ENCODE measurements at regions not wholly inside any gene's neighbourhood (a gene's known extent, or its start where the extent isn't known, plus 50 kb on each side); places are given as distances from the start of the nearest gene placed in this dataset.

GRCh38 chr10:130728531-130729215, 582.8 kb downstream of the TCERG1L start:
- no peak for DNase-seq

- DNase-seq = no peak
Measured at GRCh38 chr10:130729876-130730275, 581.6 kb downstream of the TCERG1L start.

DNA sequence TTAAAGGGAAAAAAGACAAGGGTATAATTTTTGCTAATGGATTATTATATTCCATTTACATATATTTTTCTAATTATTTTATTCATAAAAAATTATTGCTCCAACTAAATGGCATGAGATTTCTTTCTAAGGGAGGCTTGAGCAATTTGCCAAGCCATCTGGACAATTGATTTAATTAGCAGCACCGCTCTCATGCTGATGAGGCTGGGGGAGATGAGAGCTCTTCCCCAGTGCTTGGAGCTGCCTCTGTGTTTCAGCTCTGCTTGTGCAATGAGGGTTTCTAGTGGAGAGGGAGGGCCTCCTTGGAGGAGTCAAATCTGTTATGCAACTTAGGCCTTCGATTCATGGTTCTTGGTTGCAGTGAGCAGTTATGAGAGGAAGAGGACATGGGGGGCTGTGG, 574.3 kb downstream of the TCERG1L start:
- DNase-seq = no peak

GRCh38 chr10:130737621-130738020, 573.9 kb downstream of the TCERG1L start:
- no peak for DNase-seq

DNA sequence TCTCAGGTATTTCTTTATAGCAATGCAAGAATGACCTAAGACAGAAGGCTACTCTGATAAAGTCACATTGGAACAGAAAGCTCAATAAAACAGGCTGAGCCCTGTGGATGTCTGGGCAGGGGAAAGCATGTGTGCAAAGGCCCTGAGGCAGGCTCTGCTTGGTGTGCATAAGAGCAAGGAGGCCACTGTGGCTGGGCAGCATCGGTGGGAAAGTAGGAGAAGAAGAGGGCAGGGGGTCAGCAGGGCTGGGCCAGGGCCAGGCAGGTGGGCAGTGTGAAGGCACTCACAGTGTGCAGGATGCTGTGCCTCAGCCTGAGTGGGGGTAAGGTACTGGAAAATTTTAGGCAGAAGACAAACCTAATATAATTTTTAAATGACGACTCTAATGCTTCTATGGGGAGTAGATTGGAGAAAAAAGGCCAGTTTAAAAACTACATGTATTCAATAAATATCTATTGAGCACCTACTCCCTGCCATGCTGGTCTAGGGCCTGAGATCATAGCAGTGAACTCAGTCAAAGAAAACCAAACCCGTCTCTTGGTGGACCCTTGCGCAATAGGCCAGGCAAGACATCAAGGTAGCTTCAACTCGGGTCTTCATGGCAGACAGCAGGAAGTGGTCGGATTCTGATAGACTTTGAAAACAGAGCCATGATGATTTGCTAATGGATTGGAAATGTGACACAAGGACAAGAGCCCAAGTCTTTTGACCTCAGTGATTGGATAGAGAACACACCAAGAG, 572.3 kb downstream of the TCERG1L start:
- no peak for DNase-seq

DNA sequence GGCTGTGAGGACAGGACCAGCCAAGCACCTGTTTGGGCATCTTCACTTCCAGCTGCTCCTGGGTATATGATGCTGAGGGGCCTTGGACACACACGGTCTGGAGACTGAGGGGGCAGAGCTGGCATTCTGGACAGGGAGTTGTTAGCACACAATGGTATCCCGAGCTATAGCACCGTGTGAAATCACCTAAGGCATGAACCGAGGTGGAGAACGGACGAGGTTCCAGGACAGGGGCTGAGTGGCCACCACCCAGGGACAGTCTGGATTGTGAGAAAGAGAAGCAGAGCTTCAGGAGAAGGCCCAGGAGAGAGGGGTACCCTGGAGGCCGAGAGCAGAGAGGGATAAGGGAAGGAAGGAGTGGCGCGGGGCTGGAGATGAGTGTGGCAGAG, 571.8 kb downstream of the TCERG1L start:
- DNase-seq = no peak

DNA sequence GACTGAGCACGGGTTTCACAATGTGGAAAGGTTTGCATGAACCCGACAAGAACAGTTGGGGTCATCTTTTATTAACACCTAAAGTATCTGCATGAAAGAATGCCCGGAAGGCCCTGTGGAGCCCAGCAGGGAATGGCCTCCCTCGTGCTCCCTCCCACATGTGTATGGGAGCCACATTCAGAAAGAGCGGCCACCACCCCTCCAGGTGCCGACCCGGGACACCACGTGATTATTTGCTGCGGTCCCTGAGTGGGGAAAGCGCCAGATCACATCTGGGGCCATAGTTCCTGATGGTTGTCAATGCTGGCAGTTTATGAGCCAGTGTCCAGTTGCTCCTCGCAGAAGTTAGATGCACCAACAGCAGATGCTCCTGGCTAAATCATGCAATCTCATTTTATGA, 571.4 kb downstream of the TCERG1L start:
- DNase-seq = no peak

DNA sequence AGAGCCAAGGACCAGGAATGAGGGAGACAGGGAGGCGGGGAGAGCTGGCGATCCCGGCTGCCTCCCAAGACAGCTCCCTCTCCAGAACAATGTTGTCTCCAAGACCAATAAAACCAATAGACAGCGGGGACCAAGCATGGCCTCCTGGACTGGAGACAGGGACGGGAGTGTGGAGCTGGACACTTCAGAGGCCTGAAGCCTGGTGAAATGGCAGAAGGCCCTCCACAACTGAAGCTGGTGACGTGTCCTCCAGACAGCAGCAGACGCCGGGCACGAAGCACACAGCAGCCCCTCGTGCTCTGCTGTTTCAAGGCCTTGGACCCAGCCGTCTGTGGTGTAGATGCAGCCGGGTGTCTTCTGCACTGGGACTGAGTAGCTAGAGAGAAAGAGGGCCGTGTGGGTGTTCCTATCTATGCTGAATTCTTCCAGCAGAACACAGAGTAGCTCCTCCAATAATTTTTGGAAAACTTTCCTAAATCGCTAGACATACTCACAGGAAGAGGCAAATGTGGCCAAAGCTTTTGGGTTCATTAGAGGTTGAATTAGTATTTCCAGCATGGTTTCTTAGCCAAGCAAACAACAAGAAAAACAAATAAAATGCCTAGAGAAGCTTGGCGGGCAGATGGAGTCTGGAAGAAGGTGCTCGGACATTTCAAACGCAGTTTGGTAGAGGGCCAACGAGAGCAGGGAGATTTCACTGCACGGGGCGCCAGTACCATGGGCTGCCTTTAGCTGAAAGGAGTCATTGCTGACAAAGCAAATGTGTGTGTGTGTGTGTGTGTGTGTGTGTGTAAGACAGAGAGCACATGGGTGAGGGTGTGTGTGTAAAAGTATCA, 570.4 kb downstream of the TCERG1L start:
- no peak for DNase-seq

GRCh38 chr10:130741901-130742855, 569.3 kb downstream of the TCERG1L start:
- DNase-seq = no peak

- no peak for DNase-seq
Measured at GRCh38 chr10:130742941-130743675, 568.4 kb downstream of the TCERG1L start.

- no peak for DNase-seq
Measured at GRCh38 chr10:130743751-130744271, 567.7 kb downstream of the TCERG1L start.

- no peak for DNase-seq
Measured at GRCh38 chr10:130744631-130745030, 566.9 kb downstream of the TCERG1L start.

GRCh38 chr10:130745251-130745650, 566.3 kb downstream of the TCERG1L start:
- DNase-seq = no peak

DNA sequence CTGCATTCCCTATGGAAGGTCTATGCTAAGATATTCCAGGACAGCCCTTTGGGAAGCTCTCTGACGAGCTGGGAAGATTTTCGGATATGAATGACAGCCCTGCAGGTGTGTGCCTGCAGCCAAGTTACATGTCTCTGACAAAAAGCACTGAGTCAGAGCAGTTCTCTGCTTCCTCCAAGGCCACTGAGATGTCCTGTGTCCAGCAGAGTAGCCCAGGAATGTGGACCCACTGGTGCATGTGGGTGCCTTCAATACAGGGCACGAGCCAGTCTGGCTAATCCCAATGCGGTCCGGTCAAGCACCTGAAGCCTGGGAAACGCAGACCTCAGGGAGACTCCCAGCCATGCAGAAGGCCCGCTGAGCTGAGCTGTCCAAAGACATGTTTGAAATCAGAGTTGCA, 565.7 kb downstream of the TCERG1L start:
- DNase-seq = no peak

DNA sequence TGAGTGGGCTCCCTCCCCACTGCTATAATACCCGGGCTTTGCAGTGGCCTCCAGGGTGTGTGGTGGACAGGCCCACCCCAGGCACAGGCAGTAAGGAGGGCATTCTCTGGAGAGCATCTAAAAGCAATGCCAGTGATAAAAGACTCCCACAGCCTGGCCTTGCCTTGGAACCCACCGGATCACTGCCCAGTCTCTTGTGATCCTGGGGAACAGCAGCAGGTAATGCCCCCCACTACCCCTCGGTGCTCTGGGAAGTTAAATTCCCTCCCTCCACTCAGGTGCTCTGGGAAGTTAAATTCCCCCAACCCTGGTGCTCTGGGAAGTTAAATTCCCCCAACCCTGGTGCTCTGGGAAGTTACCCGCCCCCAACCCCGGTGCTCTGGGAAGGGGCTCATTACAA, 565.2 kb downstream of the TCERG1L start:
- DNase-seq = no peak

DNA sequence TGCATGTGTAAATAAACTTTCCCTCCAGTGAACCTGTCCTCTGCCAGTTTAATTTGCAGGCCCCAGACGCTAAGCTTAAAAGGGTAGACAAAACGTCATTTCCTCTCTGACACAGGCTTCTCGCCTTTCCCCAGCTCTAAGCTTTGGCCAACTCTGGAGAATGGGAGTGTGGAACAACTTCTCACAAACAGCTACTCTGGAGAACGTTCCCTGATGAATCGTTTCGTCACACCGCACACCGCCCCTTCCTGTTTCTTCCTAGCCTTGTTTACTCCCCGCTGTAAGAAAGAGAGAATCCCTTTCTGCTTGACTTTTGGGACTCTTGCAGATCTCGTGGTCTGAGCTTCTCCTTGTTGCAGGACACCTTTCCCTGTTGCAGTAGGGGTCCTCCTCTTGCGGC, 564.2 kb downstream of the TCERG1L start:
- DNase-seq = no peak

DNA sequence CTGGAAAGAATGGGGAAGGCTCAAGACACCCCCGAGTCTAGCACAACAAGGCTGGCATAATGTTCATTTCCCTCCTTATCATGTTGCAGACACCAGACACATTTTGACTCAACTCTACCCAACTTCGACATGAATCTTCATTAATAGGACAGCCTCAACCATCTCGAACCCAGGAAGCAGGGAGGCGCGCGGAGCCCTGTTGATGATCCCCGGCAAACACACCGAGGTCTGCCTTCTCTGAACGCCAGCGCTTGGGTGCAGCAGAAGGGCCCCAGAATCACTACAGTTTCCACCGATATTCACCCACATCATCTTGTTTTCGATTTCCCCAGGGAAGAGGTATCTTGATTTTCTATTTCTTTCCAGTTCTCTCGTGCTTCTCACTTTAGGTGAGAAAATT, 563.6 kb downstream of the TCERG1L start:
- no peak for DNase-seq

GRCh38 chr10:130748409-130749057, 563.0 kb downstream of the TCERG1L start:
- no peak for DNase-seq

DNA sequence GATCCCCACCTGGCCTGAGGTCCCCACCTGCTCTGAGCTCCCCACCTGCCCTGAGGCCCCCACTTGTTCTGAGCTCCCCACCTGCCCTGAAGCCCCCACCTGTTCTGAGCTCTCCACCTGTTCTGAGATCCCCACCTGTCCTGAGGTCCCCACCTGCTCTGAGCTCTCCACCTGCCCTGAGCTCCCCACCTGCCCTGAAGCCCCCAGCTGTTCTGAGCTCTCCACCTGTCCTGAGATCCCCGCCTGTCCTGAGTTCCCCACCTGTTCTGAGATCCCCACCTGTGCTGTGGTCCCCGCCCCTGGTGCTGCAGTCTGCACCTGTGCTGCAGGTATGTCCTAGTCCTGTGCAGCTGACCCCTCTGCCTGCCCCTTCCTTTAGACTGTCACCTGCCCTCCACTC, 561.6 kb downstream of the TCERG1L start:
- no peak for DNase-seq

GRCh38 chr10:130750441-130750840, 561.1 kb downstream of the TCERG1L start:
- no peak for DNase-seq
